ENCODE measurements at regions not wholly inside any gene's neighbourhood (a gene's known extent, or its start where the extent isn't known, plus 50 kb on each side); places are given as distances from the start of the nearest gene placed in this dataset.

DNA sequence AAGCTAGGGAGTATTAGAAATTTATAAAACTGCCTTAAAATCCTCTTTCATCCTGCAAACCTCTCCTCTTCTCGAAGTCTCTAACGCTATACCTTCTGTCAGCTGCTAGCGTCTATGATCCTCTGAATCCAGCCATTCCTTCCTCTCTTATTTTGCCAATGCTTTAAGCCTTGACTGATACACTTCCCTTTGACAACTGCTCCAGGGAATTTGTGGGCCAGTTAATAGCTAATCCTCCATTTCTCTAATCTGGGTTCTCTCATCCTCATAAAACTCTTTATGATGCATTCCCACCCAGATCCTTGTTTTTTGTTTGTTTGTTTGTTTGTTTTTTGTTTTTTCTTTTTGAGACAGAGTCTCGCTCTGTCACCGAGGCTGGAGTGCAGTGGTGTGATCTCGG, 293.6 kb upstream of the PUDP start:
- CTCF ChIA-PET, result no interaction called here

DNA sequence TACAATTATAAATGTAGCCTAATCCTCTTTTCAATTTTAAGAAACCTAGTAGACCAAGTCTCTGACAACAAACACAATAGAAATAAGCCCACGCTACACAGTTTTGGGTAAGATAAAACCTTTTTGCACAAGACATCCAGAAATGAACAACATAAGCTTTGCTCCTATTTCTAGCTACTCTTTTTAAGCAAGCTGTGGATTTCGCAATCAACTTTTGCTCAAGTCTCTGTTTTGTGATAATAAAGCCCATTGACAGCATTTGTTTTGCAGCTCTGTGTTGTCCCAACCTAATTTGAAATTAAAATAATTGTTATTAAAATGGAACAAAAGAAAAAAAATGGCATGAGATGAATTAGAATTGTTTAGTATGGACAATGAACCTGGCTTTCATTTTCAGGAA, 287.9 kb upstream of the PUDP start:
- no peak for FAIRE-seq
- TF ChIP-seq CBX8 (IDR thresholded peaks at IDR 0.05) (no peak), EHF (CRISPR knock-in tag; IDR thresholded peaks at IDR 0.05) (no peak), JUNB (IDR thresholded peaks at IDR 0.05) (no peak), MYC (IDR thresholded peaks at IDR 0.05; ENCODE audit: borderline replicate concordance, low read length) (no peak), SREBF2 (IDR thresholded peaks at IDR 0.05) (no peak), HDAC2 (IDR thresholded peaks at IDR 0.05) (no peak), JUN (IDR thresholded peaks at IDR 0.05) (no peak), HOXB13 (CRISPR knock-in tag; IDR thresholded peaks at IDR 0.05; ENCODE audit: low read depth) (no peak), RNF2 (IDR thresholded peaks at IDR 0.05; ENCODE audit: borderline replicate concordance, low read depth) (no peak), NFE2L2 (conservative IDR thresholded peaks at IDR 0.05; ENCODE audit: low read length) (no peak), HOXA7 (CRISPR knock-in tag; IDR thresholded peaks at IDR 0.05) (no peak), CBX2 (IDR thresholded peaks at IDR 0.05; ENCODE audit: borderline replicate concordance, low read depth) (no peak)
- TF ChIP-seq, protein P1, sequence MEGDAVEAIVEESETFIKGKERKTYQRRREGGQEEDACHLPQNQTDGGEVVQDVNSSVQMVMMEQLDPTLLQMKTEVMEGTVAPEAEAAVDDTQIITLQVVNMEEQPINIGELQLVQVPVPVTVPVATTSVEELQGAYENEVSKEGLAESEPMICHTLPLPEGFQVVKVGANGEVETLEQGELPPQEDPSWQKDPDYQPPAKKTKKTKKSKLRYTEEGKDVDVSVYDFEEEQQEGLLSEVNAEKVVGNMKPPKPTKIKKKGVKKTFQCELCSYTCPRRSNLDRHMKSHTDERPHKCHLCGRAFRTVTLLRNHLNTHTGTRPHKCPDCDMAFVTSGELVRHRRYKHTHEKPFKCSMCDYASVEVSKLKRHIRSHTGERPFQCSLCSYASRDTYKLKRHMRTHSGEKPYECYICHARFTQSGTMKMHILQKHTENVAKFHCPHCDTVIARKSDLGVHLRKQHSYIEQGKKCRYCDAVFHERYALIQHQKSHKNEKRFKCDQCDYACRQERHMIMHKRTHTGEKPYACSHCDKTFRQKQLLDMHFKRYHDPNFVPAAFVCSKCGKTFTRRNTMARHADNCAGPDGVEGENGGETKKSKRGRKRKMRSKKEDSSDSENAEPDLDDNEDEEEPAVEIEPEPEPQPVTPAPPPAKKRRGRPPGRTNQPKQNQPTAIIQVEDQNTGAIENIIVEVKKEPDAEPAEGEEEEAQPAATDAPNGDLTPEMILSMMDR (IDR thresholded peaks at IDR 0.05), result no peak
- TF ChIP-seq, protein P2, sequence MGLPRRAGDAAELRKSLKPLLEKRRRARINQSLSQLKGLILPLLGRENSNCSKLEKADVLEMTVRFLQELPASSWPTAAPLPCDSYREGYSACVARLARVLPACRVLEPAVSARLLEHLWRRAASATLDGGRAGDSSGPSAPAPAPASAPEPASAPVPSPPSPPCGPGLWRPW (IDR thresholded peaks at IDR 0.05), result no peak
- TF ChIP-seq, protein P3, sequence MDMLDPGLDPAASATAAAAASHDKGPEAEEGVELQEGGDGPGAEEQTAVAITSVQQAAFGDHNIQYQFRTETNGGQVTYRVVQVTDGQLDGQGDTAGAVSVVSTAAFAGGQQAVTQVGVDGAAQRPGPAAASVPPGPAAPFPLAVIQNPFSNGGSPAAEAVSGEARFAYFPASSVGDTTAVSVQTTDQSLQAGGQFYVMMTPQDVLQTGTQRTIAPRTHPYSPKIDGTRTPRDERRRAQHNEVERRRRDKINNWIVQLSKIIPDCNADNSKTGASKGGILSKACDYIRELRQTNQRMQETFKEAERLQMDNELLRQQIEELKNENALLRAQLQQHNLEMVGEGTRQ (IDR thresholded peaks at IDR 0.05), result no peak
- TF ChIP-seq, protein P4, sequence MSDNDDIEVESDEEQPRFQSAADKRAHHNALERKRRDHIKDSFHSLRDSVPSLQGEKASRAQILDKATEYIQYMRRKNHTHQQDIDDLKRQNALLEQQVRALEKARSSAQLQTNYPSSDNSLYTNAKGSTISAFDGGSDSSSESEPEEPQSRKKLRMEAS (IDR thresholded peaks at IDR 0.05), result no peak
- ChIA-PET CTCF (no interaction called here), POLR2A (no interaction called here)
- Histone ChIP-seq H3K4me2 (no peak overlapping the region), H3K4me3 (no peak overlapping the region), H3K9me3 (no peaks in the 10 kb centered on the region), H3K27ac (no peak overlapping the region), H3K4me1 (no peaks in the 10 kb centered on the region)
- 3% methylated on average over 2 of the region's 2 CpGs for WGBS (ENCODE audit: missing lambda C conversion rate)
- ATAC-seq, result no peak
- no peak for DNase-seq (ENCODE audit: low read depth in 1 of 2, low spot score in 1 of 2)

More for the DNA sequence above, 293.6 kb upstream of the PUDP start:
- FAIRE-seq, result no peak
- POLR2A ChIA-PET, result no interaction called here
- Histone ChIP-seq H3K4me2 (no peak overlapping the region), H3K9me3 (no peaks in the 10 kb centered on the region), H3K4me3 (no peak overlapping the region), H3K4me1 (no peaks in the 10 kb centered on the region), H3K27ac (no peak overlapping the region)
- WGBS (ENCODE audit: missing lambda C conversion rate), result 1% methylated on average over 6 of the region's 6 CpGs
- DNase-seq (ENCODE audit: low read depth in 1 of 2, low spot score in 1 of 2), result no peak
- TF ChIP-seq, protein P1 (IDR thresholded peaks at IDR 0.05), result no peak
- TF ChIP-seq NFE2L2 (conservative IDR thresholded peaks at IDR 0.05; ENCODE audit: low read length), result no peak
- ATAC-seq, result no peak

DNA sequence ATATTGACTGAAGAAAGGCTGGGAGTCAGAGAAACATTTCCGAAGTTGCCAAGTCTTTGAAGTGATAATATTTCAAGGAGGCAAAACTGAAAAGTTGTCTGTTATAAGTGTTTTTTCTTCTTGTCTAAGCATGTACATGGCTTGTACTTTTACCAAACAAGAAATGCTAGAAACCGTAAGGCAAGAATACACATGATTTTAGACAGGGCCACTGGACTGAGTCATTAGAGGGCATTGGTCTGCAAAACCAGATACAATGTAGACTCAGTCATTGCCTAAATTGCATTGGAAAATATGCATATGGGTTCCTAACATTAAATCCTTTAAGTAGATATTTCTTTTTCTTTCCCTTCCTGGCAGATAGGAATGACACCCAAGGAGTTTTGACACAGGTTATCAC, 284.9 kb upstream of the PUDP start:
- WGBS (ENCODE audit: missing lambda C conversion rate), result 27% methylated on average over 2 of the region's 2 CpGs
- DNase-seq (ENCODE audit: low read depth in 1 of 2, low spot score in 1 of 2) (no peak), ATAC-seq (no peak), FAIRE-seq (no peak)
- no peak overlapping the region for H3K4me3 ChIP-seq
- POLR2A ChIA-PET, result no interaction called here
- CTCF ChIA-PET, result no interaction called here
- H3K4me1 ChIP-seq, result no peaks in the 10 kb centered on the region
- no peak overlapping the region for H3K4me2 ChIP-seq
- H3K9me3 ChIP-seq, result no peaks in the 10 kb centered on the region
- no peak overlapping the region for H3K27ac ChIP-seq
- TF ChIP-seq ZNF302 (CRISPR knock-in tag; IDR thresholded peaks at IDR 0.05) (no peak), BHLHE40 (IDR thresholded peaks at IDR 0.05; ENCODE audit: low read depth, low read length) (no peak), KDM1A (IDR thresholded peaks at IDR 0.05; ENCODE audit: low read depth) (no peak), RNF2 (IDR thresholded peaks at IDR 0.05; ENCODE audit: borderline replicate concordance, low read depth) (no peak)
- TF ChIP-seq, protein P5, sequence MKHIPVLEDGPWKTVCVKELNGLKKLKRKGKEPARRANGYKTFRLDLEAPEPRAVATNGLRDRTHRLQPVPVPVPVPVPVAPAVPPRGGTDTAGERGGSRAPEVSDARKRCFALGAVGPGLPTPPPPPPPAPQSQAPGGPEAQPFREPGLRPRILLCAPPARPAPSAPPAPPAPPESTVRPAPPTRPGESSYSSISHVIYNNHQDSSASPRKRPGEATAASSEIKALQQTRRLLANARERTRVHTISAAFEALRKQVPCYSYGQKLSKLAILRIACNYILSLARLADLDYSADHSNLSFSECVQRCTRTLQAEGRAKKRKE (CRISPR knock-in tag; IDR thresholded peaks at IDR 0.05; ENCODE audit: low read depth), result no peak
- TF ChIP-seq, protein P4 (IDR thresholded peaks at IDR 0.05), result no peak
